Mammary epithelial cell (primary cell): ENCODE measurements at regions not wholly inside any gene's neighbourhood (a gene's known extent, or its start where the extent isn't known, plus 50 kb on each side); places are given as distances from the start of the nearest gene placed in this dataset.

ENCODE experiments used
- CTCF ChIP-seq, 2 donors: IDR thresholded peaks in 1 of 2; conservative IDR thresholded peaks in 1 of 2; 2 replicates each; pipeline ENCODE4 v1.5.1; 2011 to 2012; ENCODE audit warnings: inconsistent platforms in 2 of 2, low read length in 2 of 2, mild to moderate bottlenecking in 2 of 2, control low read depth in 1 of 2, low read depth in 1 of 2; ENCODE audit not compliant: insufficient read depth in 1 of 2; ENCODE audit errors: extremely low read depth in 1 of 2
- EZH2 ChIP-seq: IDR thresholded peaks from 2 replicates; pipeline ENCODE4 v1.6.1; 2012; ENCODE audit warnings: low read length, inconsistent platforms, borderline replicate concordance

DNA sequence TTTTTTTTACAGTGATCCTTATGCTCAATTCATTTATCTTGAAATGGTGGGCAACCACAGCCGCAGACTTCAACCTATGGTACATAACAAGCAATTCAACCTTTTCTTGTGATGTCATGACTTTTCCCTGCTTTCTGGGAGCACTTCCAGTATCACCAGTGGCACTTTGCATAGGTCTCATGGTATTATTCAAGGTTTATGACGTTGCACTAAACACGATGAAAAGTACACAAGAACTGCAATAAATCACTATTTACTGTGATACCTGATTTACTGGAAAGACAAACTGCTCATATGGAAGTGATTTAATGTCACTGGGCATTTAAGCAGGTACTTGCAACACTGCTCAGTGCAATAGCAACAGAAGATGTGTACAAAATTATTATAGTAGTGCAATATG, 251.7 kb upstream of the CXCL12 start:
- TF ChIP-seq CTCF (conservative IDR thresholded peaks at IDR 0.05 in 1 of 2, IDR thresholded peaks at IDR 0.05 in 1 of 2; ENCODE audit: extremely low read depth in 1 of 2, insufficient read depth in 1 of 2, low read depth in 1 of 2, low read length in 2 of 2) (no peak), EZH2 (no peak)
